IMR-90 (cell line): ENCODE measurements at regions not wholly inside any gene's neighbourhood (a gene's known extent, or its start where the extent isn't known, plus 50 kb on each side); places are given as distances from the start of the nearest gene placed in this dataset.
A peak's percentile ranks its signal among the peaks of the same experiment; 100 is the strongest.

Experiments
- ATAC-seq: fragments of 200-7000 bp; cut with Tn5 transposase; 2 replicates; pipeline ENCODE4 v1.9.1; 2020; ENCODE audit warnings: low read depth, mild to moderate bottlenecking, moderate library complexity
- BruUV-seq: library from RNA; stranded (reverse); fragments of 400-500 nt; replicated peaks from 2 replicates; lab custom pipeline; 2021; lab: Mats Ljungman, UMichigan
- CTCF ChIA-PET: fragments of 300-600 bp; formaldehyde crosslinking; extraction: SDS; loops from one replicate; lab custom pipeline; 2021; ENCODE audit warnings: antibody characterized with exemption; lab: Yijun Ruan, JAX
- POLR2A ChIA-PET: fragments of 300-600 bp; sonication (Branson Sonifier 250); formaldehyde crosslinking; loops from one replicate; lab custom pipeline; 2022; ENCODE audit warnings: antibody characterized with exemption; ENCODE audit not compliant: unreplicated experiment; lab: Charles Lee
- DNase-seq: peaks from one replicate; pipeline ENCODE4 v3.0.0; 2013
- H2AFZ ChIP-seq: replicated peaks from 2 replicates; pipeline ENCODE3; 2013; ENCODE audit warnings: low read length, mild to moderate bottlenecking; ENCODE audit not compliant: poor library complexity
- H2AK5ac ChIP-seq: 2 replicates; pipeline ENCODE4 v1.6.1; 2013; ENCODE audit warnings: low read depth, low read length, inconsistent platforms
- H2AK9ac ChIP-seq: replicated peaks from 2 replicates; pipeline ENCODE3; 2013; ENCODE audit warnings: mild to moderate bottlenecking, low read depth, low read length, moderate library complexity; ENCODE audit not compliant: poor library complexity
- H2BK120ac ChIP-seq: 2 replicates; pipeline ENCODE4 v1.6.1; 2013; ENCODE audit warnings: low read depth, low read length, inconsistent platforms
- H2BK15ac ChIP-seq: 3 replicates; pipeline ENCODE4 v1.6.1; 2013; ENCODE audit warnings: low read depth, low read length, inconsistent platforms
- H2BK20ac ChIP-seq: 2 replicates; pipeline ENCODE4 v1.6.1; 2013; ENCODE audit warnings: low read depth, mild to moderate bottlenecking, inconsistent platforms, low read length, moderate library complexity
- H2BK5ac ChIP-seq: 2 replicates; pipeline ENCODE4 v1.6.1; 2013; ENCODE audit warnings: mild to moderate bottlenecking, low read depth, low read length, inconsistent platforms; ENCODE audit not compliant: poor library complexity, severe bottlenecking
- H3K14ac ChIP-seq: replicated peaks from 2 replicates; pipeline ENCODE4 v1.6.1; 2013; ENCODE audit warnings: low read depth, low read length, inconsistent platforms
- H3K18ac ChIP-seq: 2 replicates; pipeline ENCODE4 v1.6.1; 2013; ENCODE audit warnings: low read depth, low read length, control low read depth
- H3K23ac ChIP-seq: 2 replicates; pipeline ENCODE4 v1.6.1; 2013; ENCODE audit warnings: low read depth, low read length, inconsistent platforms
- H3K27ac ChIP-seq: 2 replicates; pipeline ENCODE4 v1.5.1; 2013; ENCODE audit warnings: mild to moderate bottlenecking, control low read depth, low read length; ENCODE audit not compliant: insufficient read depth
- H3K27me3 ChIP-seq: 2 replicates; pipeline ENCODE4 v1.6.1; 2013; ENCODE audit warnings: low read length; ENCODE audit not compliant: control insufficient read depth, insufficient read depth
- H3K36me3 ChIP-seq: 2 replicates; pipeline ENCODE4 v1.6.1; 2013; ENCODE audit warnings: low read length, mixed read lengths; ENCODE audit not compliant: control insufficient read depth, insufficient read depth
- H3K4ac ChIP-seq: 2 replicates; pipeline ENCODE4 v1.6.1; 2013; ENCODE audit warnings: low read depth, low read length, inconsistent platforms
- H3K4me1 ChIP-seq: 2 replicates; pipeline ENCODE4 v1.6.1; 2013; ENCODE audit warnings: low read length, mixed read lengths; ENCODE audit not compliant: control insufficient read depth, insufficient read depth
- H3K4me2 ChIP-seq: 2 replicates; pipeline ENCODE4 v1.6.1; 2013; ENCODE audit warnings: low read depth, mild to moderate bottlenecking, control low read depth, low read length, moderate library complexity
- H3K4me3 ChIP-seq: 2 replicates; pipeline ENCODE4 v1.5.1; 2013; ENCODE audit warnings: low read depth, mild to moderate bottlenecking, control low read depth, low read length, moderate library complexity; ENCODE audit not compliant: insufficient read depth
- H3K56ac ChIP-seq: 2 replicates; pipeline ENCODE4 v1.6.1; 2013; ENCODE audit warnings: low read length, inconsistent platforms; ENCODE audit not compliant: insufficient read depth; ENCODE audit errors: extremely low read depth
- H3K79me1 ChIP-seq, 2 experiments: 2 replicates each; pipeline ENCODE4 v1.6.1; 2013; ENCODE audit warnings: low read length in 2 of 2, inconsistent platforms in 1 of 2, low read depth in 1 of 2
- H3K9ac ChIP-seq: 2 replicates; pipeline ENCODE4 v1.6.1; 2013; ENCODE audit warnings: low read depth, low read length, control low read depth
- H3K9me1 ChIP-seq: 2 replicates; pipeline ENCODE4 v1.6.1; 2013; ENCODE audit warnings: low read length, inconsistent platforms; ENCODE audit not compliant: insufficient read depth
- H3K9me3 ChIP-seq: 2 replicates; pipeline ENCODE4 v1.6.1; 2013; ENCODE audit warnings: low read length; ENCODE audit not compliant: control insufficient read depth, insufficient read depth
- H4K20me1 ChIP-seq: 2 replicates; pipeline ENCODE4 v1.6.1; 2013; ENCODE audit warnings: low read length, inconsistent platforms; ENCODE audit not compliant: insufficient read depth
- H4K5ac ChIP-seq: 2 replicates; pipeline ENCODE4 v1.6.1; 2013; ENCODE audit warnings: mild to moderate bottlenecking, low read depth, low read length, control low read depth
- H4K8ac ChIP-seq, 2 experiments: 2 replicates each; pipeline ENCODE4 v1.6.1; 2013; ENCODE audit warnings: low read depth in 2 of 2, low read length in 2 of 2, control low read depth in 1 of 2, inconsistent platforms in 1 of 2
- H4K91ac ChIP-seq: 2 replicates; pipeline ENCODE4 v1.6.1; 2013; ENCODE audit warnings: low read depth, low read length, inconsistent platforms; ENCODE audit not compliant: insufficient read depth
- FOS ChIP-seq: fragments of 150-350 bp; IDR thresholded peaks from 2 replicates; pipeline ENCODE4 v1.6.1; 2016; ENCODE audit warnings: low read depth, low read length
- WGBS, 2 experiments: methylation state at CpG; one replicate each; pipeline versions ENCODE4 v1.1.5 to v1.1.7; 2013; ENCODE audit warnings: missing lambda C conversion rate in 2 of 2; ENCODE audit not compliant: insufficient read length in 1 of 2; ENCODE audit errors: extremely low coverage in 2 of 2; 5-methylcytosine and 5-hydroxymethylcytosine counted together
- dilution Hi-C: fragments of 300-500 bp; cut with HindIII; formaldehyde crosslinking; loops from one replicate; pipeline ENCODE4 v1.14.3; 2018; ENCODE audit warnings: low sequenced_read_pairs; ENCODE audit not compliant: unreplicated experiment
- in situ Hi-C: fragments of 300-500 bp; cut with MboI; formaldehyde crosslinking; loops from 3 replicates; pipeline ENCODE4 v1.14.3; 2019; ENCODE audit warnings: low sequenced_read_pairs, inconsistent platforms, mixed read lengths
- intact Hi-C: fragments of 100-400 bp; cut with micrococcal nuclease; formaldehyde crosslinking; loops from 2 replicates; pipeline ENCODE4 v1.10.0; 2022
- TF ChIP-seq, protein P1 (sequence below): conservative IDR thresholded peaks from 2 replicates; pipeline ENCODE4 v1.5.1; 2012; ENCODE audit warnings: mild to moderate bottlenecking, low read depth, low read length, improper control_type of control experiment
- TF ChIP-seq, protein P2 (sequence below): fragments of 150-350 bp; IDR thresholded peaks from 2 replicates; pipeline ENCODE4 v1.6.1; 2017; ENCODE audit warnings: mild to moderate bottlenecking, antibody characterized with exemption, low read length, low read depth

DNA sequence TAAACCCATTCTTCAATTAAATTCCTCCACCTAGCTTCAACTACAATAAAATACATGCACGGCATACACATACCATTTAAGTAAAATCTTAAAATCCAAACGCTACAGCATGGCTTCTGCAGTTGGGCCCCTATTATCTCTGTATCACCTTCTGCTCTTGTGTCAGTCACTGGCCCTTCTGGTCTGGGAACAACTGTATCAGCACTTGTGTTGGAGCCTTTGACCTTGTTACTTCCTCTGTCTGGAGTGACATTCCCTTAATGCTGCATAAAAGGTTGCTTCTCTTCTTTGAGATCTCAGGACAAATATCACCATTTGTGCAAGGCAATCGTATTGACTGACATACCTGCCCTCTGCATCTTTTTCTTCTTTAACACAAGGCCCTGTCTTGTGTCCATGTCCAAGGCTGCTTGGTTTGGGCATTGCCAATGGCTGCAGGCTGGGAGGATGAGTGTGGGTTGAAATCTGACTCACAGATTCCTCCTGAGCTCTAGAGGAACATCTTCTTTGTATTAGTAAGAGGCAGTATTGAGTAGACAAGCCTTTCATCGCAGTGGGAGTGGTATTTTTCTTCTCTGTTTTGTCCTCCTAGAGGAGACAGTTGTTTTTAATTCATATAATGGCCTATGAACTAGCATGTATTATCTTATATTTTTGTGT is 267.8 kb upstream of the TRIB2 start:
- Histone ChIP-seq H3K27ac (no peak overlapping the region), H3K18ac (peak overlapping the region; percentile 3), H4K5ac (peak overlapping the region; percentile 0; the same call in 1 of the 2 replicates), H3K4me2 (no peak overlapping the region), H3K9ac (no peak overlapping the region), H3K23ac (no peak overlapping the region), H3K27me3 (no peaks in the 10 kb centered on the region), H2BK15ac (peak overlapping the region; percentile 72; the same call in 1 of the 3 replicates), H2BK5ac (peak overlapping the region; percentile 7), H3K4ac (peak overlapping the region; percentile 77), H2BK20ac (peak overlapping the region; percentile 36), H3K36me3 (no peaks in the 10 kb centered on the region), H3K9me1 (peaks cover 8% of the 10 kb centered on the region), H3K4me3 (no peak overlapping the region), H2AK9ac (no peak overlapping the region), H4K8ac (peak overlapping the region in 1 of 2 experiments; percentile 18; a peak in 2 of 4 replicates), H2BK120ac (peak overlapping the region; percentile 48), H2AFZ (no peak overlapping the region), H3K14ac (peak overlapping the region; percentile 33), H3K4me1 (peaks cover 21% of the 10 kb centered on the region), H2AK5ac (peak overlapping the region; percentile 54; the same call in 1 of the 2 replicates), H3K79me1 (no peaks in the 10 kb centered on the region), H4K20me1 (no peaks in the 10 kb centered on the region), H4K91ac (peak overlapping the region; percentile 39), H3K56ac (no peak overlapping the region; the same call in 1 of the 2 replicates), H3K9me3 (no peaks in the 10 kb centered on the region)
- POLR2A ChIA-PET, result no interaction called here
- no TSS peak for BruUV-seq
- ATAC-seq (peak; percentile 21; the same call in 1 of the 2 replicates), DNase-seq (peak; percentile 60)
- intact Hi-C loops (no loop called here), in situ Hi-C loops (no loop called here), dilution Hi-C loops (no loop called here)
- 100% methylated on average over 1 of the region's 4 CpGs; no CpG with 5 or more reads in 1 of the 2 experiments for WGBS, 2 experiments
- CTCF ChIA-PET, result interaction anchor here (0.8 kb wide), 1 partner anchor 269 kb away, joined by 3 read pairs; no protein-coding TSS in a partner anchor
- TF ChIP-seq, protein P1, sequence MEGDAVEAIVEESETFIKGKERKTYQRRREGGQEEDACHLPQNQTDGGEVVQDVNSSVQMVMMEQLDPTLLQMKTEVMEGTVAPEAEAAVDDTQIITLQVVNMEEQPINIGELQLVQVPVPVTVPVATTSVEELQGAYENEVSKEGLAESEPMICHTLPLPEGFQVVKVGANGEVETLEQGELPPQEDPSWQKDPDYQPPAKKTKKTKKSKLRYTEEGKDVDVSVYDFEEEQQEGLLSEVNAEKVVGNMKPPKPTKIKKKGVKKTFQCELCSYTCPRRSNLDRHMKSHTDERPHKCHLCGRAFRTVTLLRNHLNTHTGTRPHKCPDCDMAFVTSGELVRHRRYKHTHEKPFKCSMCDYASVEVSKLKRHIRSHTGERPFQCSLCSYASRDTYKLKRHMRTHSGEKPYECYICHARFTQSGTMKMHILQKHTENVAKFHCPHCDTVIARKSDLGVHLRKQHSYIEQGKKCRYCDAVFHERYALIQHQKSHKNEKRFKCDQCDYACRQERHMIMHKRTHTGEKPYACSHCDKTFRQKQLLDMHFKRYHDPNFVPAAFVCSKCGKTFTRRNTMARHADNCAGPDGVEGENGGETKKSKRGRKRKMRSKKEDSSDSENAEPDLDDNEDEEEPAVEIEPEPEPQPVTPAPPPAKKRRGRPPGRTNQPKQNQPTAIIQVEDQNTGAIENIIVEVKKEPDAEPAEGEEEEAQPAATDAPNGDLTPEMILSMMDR, result no peak
- TF ChIP-seq FOS, result peak; percentile 10; the same call in 1 of the 2 replicates
- TF ChIP-seq, protein P2, sequence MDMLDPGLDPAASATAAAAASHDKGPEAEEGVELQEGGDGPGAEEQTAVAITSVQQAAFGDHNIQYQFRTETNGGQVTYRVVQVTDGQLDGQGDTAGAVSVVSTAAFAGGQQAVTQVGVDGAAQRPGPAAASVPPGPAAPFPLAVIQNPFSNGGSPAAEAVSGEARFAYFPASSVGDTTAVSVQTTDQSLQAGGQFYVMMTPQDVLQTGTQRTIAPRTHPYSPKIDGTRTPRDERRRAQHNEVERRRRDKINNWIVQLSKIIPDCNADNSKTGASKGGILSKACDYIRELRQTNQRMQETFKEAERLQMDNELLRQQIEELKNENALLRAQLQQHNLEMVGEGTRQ, result no peak
